ENCODE measurements at regions not wholly inside any gene's neighbourhood (a gene's known extent, or its start where the extent isn't known, plus 50 kb on each side); places are given as distances from the start of the nearest gene placed in this dataset.

DNA sequence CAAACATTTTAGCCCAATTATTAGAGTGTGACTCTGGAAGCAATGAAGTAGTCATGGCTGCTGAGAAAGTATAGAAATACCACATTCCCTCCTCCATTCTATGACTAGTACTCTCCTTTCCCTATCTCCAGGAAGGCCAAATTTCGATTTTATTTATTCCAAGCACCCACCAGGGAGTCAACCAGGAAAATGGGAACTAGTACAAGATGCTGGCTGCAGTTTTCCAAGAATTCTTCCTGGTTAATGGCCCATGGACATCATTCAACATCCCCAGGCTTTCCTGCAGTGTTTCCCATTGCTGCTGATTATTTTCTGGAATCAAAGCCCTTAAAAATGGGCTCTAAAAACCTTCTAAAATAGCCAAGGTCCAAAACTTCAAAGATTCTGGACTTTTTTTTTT lies 247.9 kb upstream of the STT3B start:
- in situ Hi-C loops (cut with HindIII; ENCODE audit: low sequenced_read_pairs) = no loop called here
- no peak for DNase-seq (ENCODE audit: low read depth)
- H3K4me3 ChIP-seq (ENCODE audit: low read depth, low read length) = no peak overlapping the region
- TF ChIP-seq CTCF (IDR thresholded peaks at IDR 0.05; ENCODE audit: low read depth, low read length, missing control alignments) = no peak

DNA sequence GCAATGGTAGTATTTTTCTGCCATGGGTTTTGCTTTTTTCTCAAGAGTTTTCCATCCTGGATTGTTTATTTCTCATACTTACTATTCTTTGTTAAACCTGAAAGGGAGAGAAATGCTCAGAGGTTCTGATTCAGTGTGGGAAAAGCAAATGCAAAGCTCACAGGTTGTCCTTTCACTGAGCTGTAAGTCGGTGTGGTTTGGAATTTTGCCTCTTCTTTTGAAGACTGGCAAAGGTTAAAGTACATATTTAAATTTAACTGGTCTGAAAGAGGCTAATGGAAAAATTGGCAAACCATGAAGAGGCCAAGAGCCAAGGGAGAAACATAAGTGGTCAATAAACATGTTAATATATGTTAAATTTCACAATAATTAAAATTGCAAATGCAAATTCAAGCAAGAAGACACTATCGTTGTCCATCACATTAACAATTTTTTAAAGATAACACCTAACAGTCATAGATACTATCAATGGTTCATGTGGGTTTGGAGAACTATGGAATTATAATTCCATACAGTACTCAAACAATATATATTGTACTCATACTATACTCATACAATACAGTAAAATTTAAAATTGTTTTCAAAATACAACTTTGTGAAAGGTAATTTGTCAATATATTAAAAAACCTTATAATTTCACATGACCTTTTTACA lies 246.8 kb upstream of the STT3B start:
- peak; percentile 53 for DNase-seq (ENCODE audit: low read depth)
- in situ Hi-C loops (cut with HindIII; ENCODE audit: low sequenced_read_pairs) = no loop called here
- TF ChIP-seq CTCF (IDR thresholded peaks at IDR 0.05; ENCODE audit: low read depth, low read length, missing control alignments) = no peak
- no peak overlapping the region for H3K4me3 ChIP-seq (ENCODE audit: low read depth, low read length)

GRCh38 chr3:31288224-31288623 lies 244.5 kb upstream of the STT3B start:
- DNase-seq (ENCODE audit: low read depth) = no peak
- TF ChIP-seq CTCF (IDR thresholded peaks at IDR 0.05; ENCODE audit: low read depth, low read length, missing control alignments) = no peak
- no peak overlapping the region for H3K4me3 ChIP-seq (ENCODE audit: low read depth, low read length)
- in situ Hi-C loops (cut with HindIII; ENCODE audit: low sequenced_read_pairs) = no loop called here

GRCh38 chr3:31288641-31289100 lies 244.1 kb upstream of the STT3B start:
- TF ChIP-seq CTCF (IDR thresholded peaks at IDR 0.05; ENCODE audit: low read depth, low read length, missing control alignments) = no peak
- peak; percentile 37 for DNase-seq (ENCODE audit: low read depth)
- H3K4me3 ChIP-seq (ENCODE audit: low read depth, low read length) = no peak overlapping the region
- in situ Hi-C loops (cut with HindIII; ENCODE audit: low sequenced_read_pairs) = no loop called here

DNA sequence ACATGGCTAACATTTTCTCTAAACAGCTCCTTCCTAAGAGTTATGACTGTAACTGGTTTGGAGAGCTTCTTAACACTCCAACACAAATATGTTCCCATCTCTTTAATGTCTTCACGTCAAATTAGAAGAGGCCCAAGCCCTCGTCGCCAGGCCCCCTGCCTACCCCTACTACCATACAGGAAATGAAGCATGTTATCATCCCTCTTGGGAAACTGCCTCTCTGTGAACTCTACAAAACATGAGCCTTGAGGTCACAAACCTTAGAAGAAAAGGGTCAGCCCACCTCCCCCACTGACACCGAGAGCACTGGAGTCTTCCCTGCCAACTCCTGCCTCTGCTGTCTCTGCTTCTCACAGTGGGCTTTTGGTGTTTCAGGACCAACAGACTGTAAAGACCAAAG lies 243.1 kb upstream of the STT3B start:
- in situ Hi-C loops (cut with HindIII; ENCODE audit: low sequenced_read_pairs) = no loop called here
- no peak for DNase-seq (ENCODE audit: low read depth)

GRCh38 chr3:31290046-31290445 lies 242.7 kb upstream of the STT3B start:
- DNase-seq (ENCODE audit: low read depth) = no peak
- no peak overlapping the region for H3K4me3 ChIP-seq (ENCODE audit: low read depth, low read length)
- TF ChIP-seq CTCF (IDR thresholded peaks at IDR 0.05; ENCODE audit: low read depth, low read length, missing control alignments) = no peak
- in situ Hi-C loops (cut with HindIII; ENCODE audit: low sequenced_read_pairs) = no loop called here

More for the DNA sequence above, 243.1 kb upstream of the STT3B start:
- TF ChIP-seq CTCF (IDR thresholded peaks at IDR 0.05; ENCODE audit: low read depth, low read length, missing control alignments) = no peak
- H3K4me3 ChIP-seq (ENCODE audit: low read depth, low read length) = no peak overlapping the region

All from astrocyte of the cerebellum (primary cell).